ENCODE measurements at regions not wholly inside any gene's neighbourhood (a gene's known extent, or its start where the extent isn't known, plus 50 kb on each side); places are given as distances from the start of the nearest gene placed in this dataset.

DNA sequence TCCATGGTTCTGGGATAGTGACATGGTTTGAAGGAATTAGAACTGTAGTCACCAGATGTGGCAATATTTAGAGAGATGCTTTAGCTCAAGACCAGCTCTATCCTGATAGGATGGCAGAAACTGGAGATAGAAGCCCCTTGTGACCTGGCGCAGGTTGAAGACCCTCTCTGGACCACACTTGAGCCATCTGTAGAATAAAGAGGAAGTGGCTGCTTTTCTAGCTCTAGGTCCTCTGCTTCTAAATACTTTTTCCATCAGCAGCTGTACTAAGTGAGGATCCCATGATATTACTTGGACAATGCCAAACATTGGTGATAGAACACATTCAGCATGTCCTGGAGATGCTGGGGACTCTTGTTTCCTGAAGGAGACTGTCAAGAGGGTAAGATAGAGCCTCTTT lies 172.6 kb downstream of the PDCD6IP start:
- no peak overlapping the region for H3K9ac ChIP-seq (ENCODE audit: low read length)
- no peaks in the 10 kb centered on the region for H3K79me2 ChIP-seq (ENCODE audit: low read length)
- no peaks in the 10 kb centered on the region for H4K20me1 ChIP-seq (ENCODE audit: insufficient read depth, low read length)
- H3K4me3 ChIP-seq (ENCODE audit: low read length): no peak overlapping the region
- 0 out of 2 replicates have a peak, but pooled peaks cover 3% of the 10 kb centered on the region for H3K27me3 ChIP-seq (ENCODE audit: low read depth, low read length)
- no peak overlapping the region for H2AFZ ChIP-seq (ENCODE audit: low read depth, low read length)
- H3K4me2 ChIP-seq (ENCODE audit: low read length): no peak overlapping the region
- H3K36me3 ChIP-seq (replicated peaks; ENCODE audit: low read depth, low read length): no peaks in the 10 kb centered on the region
- H3K4me1 ChIP-seq (ENCODE audit: low read length): no peaks in the 10 kb centered on the region
- TF ChIP-seq CTCF (IDR thresholded peaks at IDR 0.05; ENCODE audit: low read depth, low read length): no peak
- TF ChIP-seq EZH2phosphoT487 (IDR thresholded peaks at IDR 0.05; ENCODE audit: low read depth): no peak
- no peak overlapping the region for H3K27ac ChIP-seq (ENCODE audit: low read length)
- no peaks in the 10 kb centered on the region for H3K9me3 ChIP-seq (ENCODE audit: insufficient read depth, low read length)

DNA sequence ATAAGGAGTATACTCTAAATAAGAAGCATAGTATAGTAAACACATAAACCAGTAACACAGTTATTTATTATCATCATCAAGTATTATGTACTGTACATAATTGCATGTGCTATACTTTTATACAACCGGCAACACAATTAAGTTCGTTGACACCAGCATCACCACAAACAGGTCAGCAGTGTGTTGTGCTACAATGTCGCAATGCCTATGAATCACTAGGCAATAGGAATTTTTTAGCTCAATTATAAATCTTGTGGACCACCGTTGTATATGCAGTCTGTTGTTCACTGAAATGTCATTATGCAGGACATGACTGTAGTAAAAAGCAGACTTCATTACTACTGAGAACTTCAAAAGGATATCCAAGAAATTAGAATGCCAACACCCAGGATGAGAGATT lies 177.0 kb downstream of the PDCD6IP start:
- Histone ChIP-seq H3K4me3 (ENCODE audit: low read length) (no peak overlapping the region), H3K4me1 (ENCODE audit: low read length) (no peaks in the 10 kb centered on the region), H3K9ac (ENCODE audit: low read length) (no peak overlapping the region), H3K27me3 (ENCODE audit: low read depth, low read length) (0 out of 2 replicates have a peak, but pooled peaks cover 3% of the 10 kb centered on the region), H2AFZ (ENCODE audit: low read depth, low read length) (no peak overlapping the region), H3K79me2 (ENCODE audit: low read length) (no peaks in the 10 kb centered on the region), H3K27ac (ENCODE audit: low read length) (no peak overlapping the region), H4K20me1 (ENCODE audit: insufficient read depth, low read length) (no peaks in the 10 kb centered on the region), H3K4me2 (ENCODE audit: low read length) (no peak overlapping the region), H3K36me3 (replicated peaks; ENCODE audit: low read depth, low read length) (no peaks in the 10 kb centered on the region), H3K9me3 (ENCODE audit: insufficient read depth, low read length) (no peaks in the 10 kb centered on the region)
- TF ChIP-seq EZH2phosphoT487 (IDR thresholded peaks at IDR 0.05; ENCODE audit: low read depth): no peak
- no peak for TF ChIP-seq CTCF (IDR thresholded peaks at IDR 0.05; ENCODE audit: low read depth, low read length)

DNA sequence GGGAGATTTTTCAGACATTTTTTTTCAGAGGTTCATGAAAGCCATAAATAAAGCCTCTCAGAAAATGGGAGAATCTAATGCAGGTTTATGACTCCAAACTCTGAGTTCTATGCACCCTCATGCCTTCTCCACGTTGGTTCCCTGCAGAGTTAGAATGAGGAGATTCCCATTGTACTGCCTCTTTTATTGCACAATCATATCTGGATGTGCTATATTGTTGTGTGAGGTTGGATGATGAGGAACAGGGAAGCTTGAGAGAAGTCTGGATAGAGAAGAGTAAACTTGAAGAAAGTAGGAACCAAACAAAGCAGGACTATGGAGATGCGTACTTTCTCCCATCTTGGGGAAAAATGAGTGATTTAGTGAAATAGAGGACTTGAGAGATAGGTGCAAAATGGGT lies 178.8 kb downstream of the PDCD6IP start:
- Histone ChIP-seq H3K79me2 (ENCODE audit: low read length) (no peaks in the 10 kb centered on the region), H4K20me1 (ENCODE audit: insufficient read depth, low read length) (no peaks in the 10 kb centered on the region), H2AFZ (ENCODE audit: low read depth, low read length) (no peak overlapping the region), H3K36me3 (replicated peaks; ENCODE audit: low read depth, low read length) (no peaks in the 10 kb centered on the region), H3K4me1 (ENCODE audit: low read length) (no peaks in the 10 kb centered on the region), H3K4me2 (ENCODE audit: low read length) (no peak overlapping the region), H3K9ac (ENCODE audit: low read length) (no peak overlapping the region), H3K27ac (ENCODE audit: low read length) (no peak overlapping the region), H3K9me3 (ENCODE audit: insufficient read depth, low read length) (no peaks in the 10 kb centered on the region), H3K27me3 (ENCODE audit: low read depth, low read length) (no peaks in the 10 kb centered on the region), H3K4me3 (ENCODE audit: low read length) (no peak overlapping the region)
- TF ChIP-seq CTCF (IDR thresholded peaks at IDR 0.05; ENCODE audit: low read depth, low read length) (no peak), EZH2phosphoT487 (IDR thresholded peaks at IDR 0.05; ENCODE audit: low read depth) (no peak)

DNA sequence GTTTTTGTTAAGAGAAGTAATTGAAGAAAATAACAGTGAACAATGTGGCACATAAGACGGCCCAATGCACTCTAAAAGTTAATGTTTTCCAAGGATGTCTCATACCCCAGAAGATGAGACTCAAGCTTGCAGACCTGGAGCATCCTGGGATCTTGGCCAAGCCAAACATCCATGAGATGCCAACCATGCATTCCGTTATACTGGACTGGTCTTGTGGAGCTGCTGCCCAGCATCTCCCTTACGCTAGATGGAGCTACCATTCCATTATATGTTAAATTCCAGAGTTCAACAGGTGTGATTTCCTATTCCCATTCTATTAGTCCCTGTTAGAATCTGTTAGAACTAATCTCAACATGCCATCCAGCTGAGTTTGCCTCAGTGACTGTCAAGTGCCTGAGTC lies 181.8 kb downstream of the PDCD6IP start:
- no peak overlapping the region for H3K27ac ChIP-seq (ENCODE audit: low read length)
- H3K36me3 ChIP-seq (replicated peaks; ENCODE audit: low read depth, low read length): no peaks in the 10 kb centered on the region
- no peaks in the 10 kb centered on the region for H3K9me3 ChIP-seq (ENCODE audit: insufficient read depth, low read length)
- H3K79me2 ChIP-seq (ENCODE audit: low read length): no peaks in the 10 kb centered on the region
- H3K27me3 ChIP-seq (ENCODE audit: low read depth, low read length): no peaks in the 10 kb centered on the region
- H3K4me1 ChIP-seq (ENCODE audit: low read length): no peaks in the 10 kb centered on the region
- H3K4me2 ChIP-seq (ENCODE audit: low read length): no peak overlapping the region
- H3K9ac ChIP-seq (ENCODE audit: low read length): no peak overlapping the region
- no peak overlapping the region for H2AFZ ChIP-seq (ENCODE audit: low read depth, low read length)
- no peak overlapping the region for H3K4me3 ChIP-seq (ENCODE audit: low read length)
- TF ChIP-seq CTCF (IDR thresholded peaks at IDR 0.05; ENCODE audit: low read depth, low read length): peak; percentile 76
- no peak for TF ChIP-seq EZH2phosphoT487 (IDR thresholded peaks at IDR 0.05; ENCODE audit: low read depth)
- no peaks in the 10 kb centered on the region for H4K20me1 ChIP-seq (ENCODE audit: insufficient read depth, low read length)
